Stimulated activated CD4-positive, alpha-beta T cell treated with anti-CD3 and anti-CD28 coated beads, Interleukin-1b, Interleukin-23, amount 100 ng/mL, for 24 hours (primary cell): ENCODE measurements at regions not wholly inside any gene's neighbourhood (a gene's known extent, or its start where the extent isn't known, plus 50 kb on each side); places are given as distances from the start of the nearest gene placed in this dataset.

ENCODE experiments used
- DNase-seq, 4 experiments: peaks; one replicate each; pipeline ENCODE4 v3.0.0-alpha.2; 2020; ENCODE audit warnings: low read depth in 4 of 4, low spot score in 1 of 4

- no peak for DNase-seq
Observed at GRCh38 chr2:5119046-5119445, 573.1 kb upstream of the SOX11 start.

DNA sequence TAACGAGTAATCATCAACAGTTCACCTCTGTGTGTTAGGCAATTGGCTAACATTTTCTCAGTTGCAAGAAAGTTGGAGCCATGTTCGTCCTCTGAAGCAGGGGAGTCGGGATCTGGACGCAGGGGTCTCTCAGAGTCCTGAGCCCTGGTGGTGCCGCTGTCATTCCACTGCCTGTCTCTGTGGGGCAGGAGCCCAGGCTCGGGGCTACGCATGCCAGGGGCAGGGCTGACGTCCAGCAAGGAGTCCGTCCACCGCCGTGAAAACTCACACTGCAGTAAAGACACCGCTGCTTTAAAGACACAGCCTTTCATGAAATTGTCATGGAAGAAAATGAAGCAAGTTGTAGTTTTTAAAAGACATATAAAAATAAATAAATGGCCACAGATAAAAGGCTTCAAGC lies 571.1 kb upstream of the SOX11 start:
- no peak for DNase-seq

- no peak for DNase-seq
Observed at GRCh38 chr2:5121642-5122041, 570.5 kb upstream of the SOX11 start.

DNA sequence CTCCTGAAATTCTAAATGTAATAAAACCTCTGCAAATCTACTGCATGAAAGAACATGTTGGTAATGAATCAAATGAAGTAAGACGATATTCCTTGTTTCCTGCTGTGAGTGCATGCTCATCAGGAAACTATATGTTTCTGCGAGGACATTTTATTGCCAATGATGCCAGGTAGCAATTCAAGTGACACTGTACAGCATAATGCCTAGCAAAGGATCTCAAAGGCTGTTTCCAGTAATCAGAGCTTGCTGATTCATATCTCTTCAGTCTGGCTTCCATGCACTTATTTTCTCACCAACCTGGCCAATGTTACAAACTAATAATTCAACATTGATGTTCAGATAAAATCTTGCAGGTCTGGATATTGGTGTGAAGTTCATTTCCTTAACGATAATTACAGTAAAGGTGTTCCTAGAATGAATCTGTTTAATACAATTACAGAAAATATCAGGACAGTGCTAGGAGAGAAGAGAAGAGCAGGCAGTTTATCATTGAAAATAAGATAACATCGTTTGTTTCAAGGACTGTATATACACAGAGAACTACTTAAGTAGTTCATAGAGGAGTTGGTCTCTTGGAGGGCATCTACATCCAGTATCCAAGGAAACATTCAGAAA lies 568.5 kb upstream of the SOX11 start:
- DNase-seq = no peak

DNA sequence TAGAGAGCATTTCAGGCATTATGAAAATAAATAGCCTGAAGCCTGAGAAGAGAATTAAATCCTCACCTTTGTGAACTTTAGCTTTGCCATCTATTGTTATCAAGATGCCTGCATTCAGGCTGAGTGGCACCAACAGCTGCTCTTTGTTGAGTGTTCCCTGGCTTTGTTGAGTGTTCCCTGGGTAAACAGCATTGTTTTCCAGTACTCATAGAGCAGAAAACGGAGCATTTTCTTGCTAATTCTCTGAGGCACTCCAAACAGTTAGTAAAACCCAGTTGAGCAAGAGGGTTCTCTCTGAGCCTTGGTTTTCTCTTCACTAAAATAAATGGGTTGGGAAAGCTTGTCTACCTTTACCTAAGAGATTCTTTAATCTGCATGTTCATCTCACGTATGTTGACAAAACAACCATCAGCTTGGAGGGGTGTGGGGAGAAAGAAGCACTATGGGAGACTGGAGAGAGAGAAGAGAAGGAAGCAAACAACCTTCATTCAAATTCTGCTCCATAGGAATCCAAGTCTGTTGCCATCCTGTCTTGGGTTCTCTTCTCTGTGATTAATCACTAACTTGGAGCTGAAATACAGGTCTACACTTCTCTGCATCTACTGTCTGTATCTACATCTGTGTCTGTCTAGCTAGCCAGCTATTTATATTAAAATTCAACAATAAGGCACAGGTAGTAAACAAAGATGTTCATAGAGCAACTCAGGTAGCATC lies 567.0 kb upstream of the SOX11 start:
- DNase-seq = no peak

- DNase-seq = no peak
Observed at GRCh38 chr2:5132281-5132680, 559.9 kb upstream of the SOX11 start.

DNA sequence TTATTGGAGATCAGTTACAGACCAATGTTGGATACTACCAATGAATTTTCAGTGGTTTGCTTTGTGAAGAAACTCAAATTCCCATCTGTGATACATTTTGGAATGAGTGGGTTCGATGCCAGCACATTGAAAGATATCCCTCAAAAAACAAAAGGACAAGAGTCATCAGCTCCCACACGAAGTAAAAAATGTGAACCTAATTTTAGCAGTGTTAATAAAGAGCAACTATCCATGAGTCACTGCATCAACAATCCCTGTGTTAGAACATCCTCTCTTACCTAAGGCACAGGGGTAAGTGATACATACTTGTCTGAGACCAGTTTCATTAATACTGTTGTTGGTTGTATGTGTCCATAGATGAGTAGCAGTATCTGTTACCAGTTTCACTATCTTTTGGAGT lies 551.8 kb upstream of the SOX11 start:
- DNase-seq = no peak

DNA sequence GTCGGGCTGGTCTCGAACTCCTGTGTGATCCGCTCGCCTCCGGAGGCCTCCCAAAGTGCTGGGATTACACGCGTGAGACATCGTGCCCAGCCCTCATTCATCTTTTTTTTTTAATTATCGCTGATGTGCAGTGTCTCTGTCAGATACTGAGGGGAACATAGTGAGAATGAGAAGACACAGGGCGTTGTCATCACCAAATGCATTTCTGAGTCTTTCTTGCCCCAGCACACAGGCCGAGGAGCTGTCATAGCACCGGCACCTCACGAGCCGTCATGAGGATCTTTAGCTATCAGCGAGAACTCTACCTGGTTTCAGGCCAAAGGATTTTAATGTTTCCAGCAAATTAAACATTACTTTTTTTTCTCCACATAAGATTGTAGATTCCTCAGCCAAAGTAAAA lies 548.0 kb upstream of the SOX11 start:
- DNase-seq = no peak

- no peak for DNase-seq
Observed at GRCh38 chr2:5145053-5145452, 547.1 kb upstream of the SOX11 start.

DNA sequence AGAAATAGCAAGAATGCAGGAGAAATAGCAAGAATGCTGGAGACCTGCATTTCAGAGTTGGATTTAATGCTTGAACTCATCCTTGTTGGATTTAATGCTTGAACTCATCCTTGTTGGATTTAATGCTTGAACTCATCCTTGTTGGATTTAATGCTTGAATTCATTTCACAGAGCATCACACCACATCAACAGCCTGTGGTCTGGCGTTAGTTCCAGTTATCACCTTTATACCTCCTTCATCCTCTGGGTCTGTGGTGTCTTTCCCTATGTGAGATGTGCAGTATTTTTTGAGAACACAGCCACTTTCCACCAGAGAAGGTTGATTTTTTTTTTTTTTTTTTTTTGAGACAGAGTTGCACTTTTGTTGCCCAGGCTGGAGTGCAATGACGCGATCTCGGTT lies 546.4 kb upstream of the SOX11 start:
- no peak for DNase-seq

DNA sequence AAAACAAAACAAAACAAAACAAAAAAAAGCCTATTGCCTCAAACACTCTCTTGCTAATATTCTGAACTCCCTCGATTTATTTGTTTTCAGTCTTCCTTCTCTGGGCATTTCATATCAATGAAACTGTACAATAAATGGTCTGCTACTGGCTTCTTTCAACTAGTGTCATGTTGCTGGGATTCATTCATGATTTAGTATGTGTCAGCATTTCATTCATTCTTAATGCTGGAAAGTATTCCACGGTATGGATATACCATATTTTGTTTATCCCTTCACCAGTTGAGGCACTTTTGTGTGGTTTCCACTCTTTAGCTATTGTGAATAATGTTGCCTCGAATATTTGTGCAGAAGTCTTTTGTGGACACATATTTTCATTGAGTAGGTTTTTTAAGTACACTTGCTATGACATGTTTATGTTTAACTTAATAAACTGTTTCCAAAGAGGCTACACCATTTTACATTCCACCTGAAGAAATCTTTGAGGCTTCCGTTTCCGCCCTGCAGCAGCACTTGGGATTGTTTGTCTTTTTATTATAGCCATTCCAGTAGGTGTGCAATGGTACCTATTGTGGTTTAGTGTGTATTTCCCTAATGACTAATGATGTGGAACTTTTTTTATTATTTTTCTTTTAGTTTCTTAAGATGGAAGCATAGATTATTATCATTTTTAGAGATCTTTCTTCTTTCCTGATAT lies 543.6 kb upstream of the SOX11 start:
- DNase-seq = no peak

DNA sequence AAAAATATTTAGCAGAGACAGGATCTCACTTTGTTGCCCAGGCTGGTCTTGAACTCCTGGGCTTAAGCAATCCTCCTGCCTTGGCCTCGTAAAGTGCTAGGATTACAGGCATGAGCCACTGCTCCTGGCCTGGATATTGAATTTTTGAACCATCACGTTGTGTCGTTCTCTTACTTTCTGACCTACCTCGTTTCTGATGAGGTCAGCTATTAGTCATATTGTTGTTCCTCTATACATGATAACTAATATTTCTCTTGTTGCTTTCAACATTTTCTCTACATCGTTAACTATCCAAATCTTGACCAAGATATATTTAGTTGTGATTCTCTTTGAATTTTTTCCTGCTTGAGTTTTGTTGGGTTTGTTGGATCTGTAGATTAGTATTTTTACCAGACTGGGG lies 541.3 kb upstream of the SOX11 start:
- DNase-seq = no peak

- DNase-seq = no peak
Observed at GRCh38 chr2:5164776-5165525, 527.2 kb upstream of the SOX11 start.

DNA sequence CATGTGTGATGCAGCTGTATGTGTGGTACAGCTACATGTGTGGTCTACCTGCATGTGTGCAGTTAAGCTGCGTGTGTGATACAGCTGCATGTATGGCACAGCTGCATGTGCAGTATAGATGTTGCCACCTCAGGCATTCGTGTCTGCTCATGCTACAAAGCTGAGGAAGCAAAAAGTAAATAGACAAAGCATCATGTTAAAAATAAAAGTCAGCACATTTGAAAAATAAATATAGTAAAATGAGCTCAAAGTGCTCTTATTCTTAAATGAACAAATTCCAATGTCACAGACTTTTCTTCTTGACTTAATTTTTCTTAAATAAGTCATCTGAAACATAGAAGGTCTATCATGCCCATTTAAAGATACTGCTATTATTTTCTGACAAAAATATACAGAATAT lies 519.3 kb upstream of the SOX11 start:
- DNase-seq = no peak

GRCh38 chr2:5173876-5174535 lies 518.2 kb upstream of the SOX11 start:
- DNase-seq = no peak

GRCh38 chr2:5175231-5175630 lies 517.0 kb upstream of the SOX11 start:
- DNase-seq = no peak

GRCh38 chr2:5176764-5177163 lies 515.4 kb upstream of the SOX11 start:
- DNase-seq = no peak

DNA sequence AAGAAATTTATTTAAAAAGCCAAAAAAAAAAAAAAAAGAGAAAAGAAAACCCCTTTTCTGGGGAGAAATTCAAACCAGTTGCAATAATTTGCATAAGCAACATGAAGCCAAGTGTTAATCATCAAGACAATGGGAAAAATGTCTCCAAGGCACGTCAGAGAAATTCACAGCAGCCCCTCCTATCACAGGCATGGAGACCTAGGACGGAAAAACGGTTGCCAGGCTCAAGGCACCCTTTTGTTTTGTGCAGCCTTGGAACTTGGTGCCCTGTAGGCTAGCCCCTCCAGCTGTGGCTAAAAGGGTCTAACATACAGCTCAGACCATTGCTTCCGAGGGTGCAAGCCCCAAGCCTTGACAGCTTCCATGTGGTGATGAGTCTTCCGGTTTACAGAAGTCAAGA lies 509.2 kb upstream of the SOX11 start:
- no peak for DNase-seq

GRCh38 chr2:5187283-5187682 lies 504.9 kb upstream of the SOX11 start:
- DNase-seq = no peak

DNA sequence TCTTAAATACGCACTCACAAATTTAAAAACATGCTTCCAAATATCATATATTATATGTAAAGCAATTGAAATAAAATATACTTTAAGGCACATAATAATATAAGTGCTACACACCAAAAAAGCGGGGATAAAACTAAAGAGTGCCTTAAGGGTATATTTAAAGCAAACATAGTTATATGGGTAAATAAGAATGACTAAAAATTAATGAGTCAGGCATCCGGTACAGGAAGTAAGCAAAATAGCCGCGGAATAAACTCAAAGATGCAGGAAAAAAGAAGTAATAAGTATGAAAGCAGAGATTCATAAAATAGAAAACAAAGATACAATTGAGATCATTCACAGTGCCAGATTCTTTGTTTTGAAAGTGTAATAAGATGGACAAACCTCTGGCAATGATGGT lies 503.5 kb upstream of the SOX11 start:
- no peak for DNase-seq

DNA sequence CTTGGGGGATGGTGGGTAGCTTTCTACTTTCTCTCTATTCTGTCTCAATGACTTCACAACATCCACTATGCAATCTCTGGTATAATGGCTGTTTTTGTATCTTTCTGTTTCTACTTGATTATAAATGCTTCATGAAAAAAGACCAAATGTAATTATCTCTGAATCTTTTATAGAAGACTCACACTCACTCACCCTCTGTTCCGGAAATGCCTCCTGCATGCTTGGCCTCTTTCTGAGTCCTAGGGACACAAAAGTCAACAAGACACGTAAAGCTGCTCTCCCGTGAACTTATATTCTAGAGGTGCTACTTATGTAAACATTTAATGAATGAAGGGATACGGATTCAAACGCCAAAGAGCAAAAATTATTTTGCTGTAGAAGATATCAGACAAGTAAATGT lies 502.2 kb upstream of the SOX11 start:
- no peak for DNase-seq
